HepG2 (cell line): ENCODE measurements at regions not wholly inside any gene's neighbourhood (a gene's known extent, or its start where the extent isn't known, plus 50 kb on each side); places are given as distances from the start of the nearest gene placed in this dataset.

Experiments
- EZH2 ChIP-seq: conservative IDR thresholded peaks from 2 replicates; pipeline ENCODE4 v1.6.1; 2012; ENCODE audit warnings: mild to moderate bottlenecking, low read depth, low read length, moderate library complexity
- NR3C1 ChIP-seq: sonication (generic); formaldehyde crosslinking; IDR thresholded peaks from 2 replicates; pipeline ENCODE4 v1.4.0; 2020; ENCODE audit warnings: missing genetic modification reagents
- SIN3A ChIP-seq: IDR thresholded peaks from 2 replicates; pipeline ENCODE4 v1.6.1; 2011; ENCODE audit warnings: low read depth, mild to moderate bottlenecking, control low read depth, low read length, borderline replicate concordance
- SP1 ChIP-seq, 2 experiments: fragments of 450-650 bp in 1 of 2; sonication (generic) in 1 of 2; formaldehyde crosslinking in 1 of 2; IDR thresholded peaks; 2 replicates each; pipeline versions ENCODE4 v1.4.0 to v1.6.1; 2016 to 2020; ENCODE audit warnings: missing genetic modification reagents in 1 of 2
- ZBTB7A ChIP-seq: sonication (generic); formaldehyde crosslinking; IDR thresholded peaks from 2 replicates; pipeline ENCODE4 v1.8.0; 2022; ENCODE audit warnings: mild to moderate bottlenecking, missing genetic modification reagents
- ZNF839 ChIP-seq: sonication (generic); formaldehyde crosslinking; IDR thresholded peaks from 2 replicates; pipeline ENCODE4 v1.4.0; 2020; ENCODE audit warnings: missing genetic modification reagents, mild to moderate bottlenecking, borderline replicate concordance
- TF ChIP-seq, protein P1 (sequence below): sonication (generic); formaldehyde crosslinking; IDR thresholded peaks from 2 replicates; pipeline ENCODE4 v1.8.1; 2023; ENCODE audit warnings: missing genetic modification reagents, inconsistent platforms, borderline replicate concordance
- TF ChIP-seq, protein P2 (sequence below): sonication (generic); formaldehyde crosslinking; IDR thresholded peaks from 2 replicates; pipeline ENCODE4 v1.5.0; 2020; ENCODE audit warnings: mild to moderate bottlenecking, missing genetic modification reagents, moderate library complexity
- TF ChIP-seq, protein P3 (sequence below): sonication (generic); formaldehyde crosslinking; IDR thresholded peaks from 2 replicates; pipeline ENCODE4 v1.8.1; 2023; ENCODE audit warnings: mild to moderate bottlenecking, missing genetic modification reagents
- TF ChIP-seq, protein P4 (sequence below): sonication (generic); formaldehyde crosslinking; IDR thresholded peaks from 2 replicates; pipeline ENCODE4 v1.4.0; 2020; ENCODE audit warnings: missing genetic modification reagents
- TF ChIP-seq, protein P5 (sequence below): sonication (generic); formaldehyde crosslinking; IDR thresholded peaks from 2 replicates; pipeline ENCODE4 v1.8.1; 2022; ENCODE audit warnings: low read depth, mild to moderate bottlenecking, missing genetic modification reagents

DNA sequence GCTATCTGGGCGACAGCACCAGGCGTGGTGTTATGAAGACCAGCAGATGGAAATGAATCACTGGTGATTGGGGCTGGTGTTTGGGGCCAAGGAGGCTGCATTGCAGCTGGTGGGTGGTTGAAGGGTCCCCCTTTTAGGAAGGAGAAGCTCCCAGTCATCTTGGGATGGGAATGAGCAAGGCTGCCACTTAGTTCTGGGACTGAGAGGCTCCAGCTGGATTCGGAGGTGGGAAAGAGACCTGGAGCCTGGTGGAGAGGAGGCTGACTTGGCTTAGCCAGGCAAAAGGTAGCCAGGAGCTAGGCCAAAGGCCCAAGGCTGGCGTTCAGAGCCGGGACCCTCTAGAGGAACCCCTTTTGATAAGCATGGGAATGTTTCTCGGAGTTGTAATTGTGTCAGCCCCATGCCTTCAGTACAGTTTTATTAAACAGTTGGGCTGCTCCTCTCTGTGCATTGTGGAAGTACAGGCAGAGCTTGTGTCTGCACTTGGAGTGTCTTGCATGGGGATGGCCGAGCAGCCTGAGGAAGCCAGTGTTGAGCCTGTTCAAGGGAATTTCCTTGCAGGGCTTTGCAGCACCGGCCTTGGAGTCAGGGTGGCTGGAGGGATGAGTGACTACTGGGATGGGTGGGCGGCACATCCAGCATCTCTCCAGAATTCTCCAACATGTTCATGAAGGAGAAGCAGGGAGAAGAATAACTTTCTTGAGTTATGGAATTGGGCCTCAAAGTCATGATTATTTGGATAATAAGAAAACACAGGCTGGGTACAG lies 234.9 kb downstream of the BAMBI start:
- TF ChIP-seq ZNF839 (CRISPR knock-in tag) (no peak), ZBTB7A (CRISPR knock-in tag) (no peak), EZH2 (no peak), SIN3A (no peak), NR3C1 (CRISPR knock-in tag) (no peak), SP1 (IDR thresholded peaks at IDR 0.05) (no peak), SP1 (CRISPR knock-in tag; IDR thresholded peaks at IDR 0.05) (no peak)
- TF ChIP-seq, protein P1, sequence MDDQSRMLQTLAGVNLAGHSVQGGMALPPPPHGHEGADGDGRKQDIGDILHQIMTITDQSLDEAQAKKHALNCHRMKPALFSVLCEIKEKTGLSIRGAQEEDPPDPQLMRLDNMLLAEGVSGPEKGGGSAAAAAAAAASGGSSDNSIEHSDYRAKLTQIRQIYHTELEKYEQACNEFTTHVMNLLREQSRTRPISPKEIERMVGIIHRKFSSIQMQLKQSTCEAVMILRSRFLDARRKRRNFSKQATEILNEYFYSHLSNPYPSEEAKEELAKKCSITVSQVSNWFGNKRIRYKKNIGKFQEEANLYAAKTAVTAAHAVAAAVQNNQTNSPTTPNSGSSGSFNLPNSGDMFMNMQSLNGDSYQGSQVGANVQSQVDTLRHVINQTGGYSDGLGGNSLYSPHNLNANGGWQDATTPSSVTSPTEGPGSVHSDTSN (CRISPR knock-in tag) = no peak
- TF ChIP-seq, protein P2, sequence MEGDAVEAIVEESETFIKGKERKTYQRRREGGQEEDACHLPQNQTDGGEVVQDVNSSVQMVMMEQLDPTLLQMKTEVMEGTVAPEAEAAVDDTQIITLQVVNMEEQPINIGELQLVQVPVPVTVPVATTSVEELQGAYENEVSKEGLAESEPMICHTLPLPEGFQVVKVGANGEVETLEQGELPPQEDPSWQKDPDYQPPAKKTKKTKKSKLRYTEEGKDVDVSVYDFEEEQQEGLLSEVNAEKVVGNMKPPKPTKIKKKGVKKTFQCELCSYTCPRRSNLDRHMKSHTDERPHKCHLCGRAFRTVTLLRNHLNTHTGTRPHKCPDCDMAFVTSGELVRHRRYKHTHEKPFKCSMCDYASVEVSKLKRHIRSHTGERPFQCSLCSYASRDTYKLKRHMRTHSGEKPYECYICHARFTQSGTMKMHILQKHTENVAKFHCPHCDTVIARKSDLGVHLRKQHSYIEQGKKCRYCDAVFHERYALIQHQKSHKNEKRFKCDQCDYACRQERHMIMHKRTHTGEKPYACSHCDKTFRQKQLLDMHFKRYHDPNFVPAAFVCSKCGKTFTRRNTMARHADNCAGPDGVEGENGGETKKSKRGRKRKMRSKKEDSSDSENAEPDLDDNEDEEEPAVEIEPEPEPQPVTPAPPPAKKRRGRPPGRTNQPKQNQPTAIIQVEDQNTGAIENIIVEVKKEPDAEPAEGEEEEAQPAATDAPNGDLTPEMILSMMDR (CRISPR knock-in tag) = no peak
- TF ChIP-seq, protein P3, sequence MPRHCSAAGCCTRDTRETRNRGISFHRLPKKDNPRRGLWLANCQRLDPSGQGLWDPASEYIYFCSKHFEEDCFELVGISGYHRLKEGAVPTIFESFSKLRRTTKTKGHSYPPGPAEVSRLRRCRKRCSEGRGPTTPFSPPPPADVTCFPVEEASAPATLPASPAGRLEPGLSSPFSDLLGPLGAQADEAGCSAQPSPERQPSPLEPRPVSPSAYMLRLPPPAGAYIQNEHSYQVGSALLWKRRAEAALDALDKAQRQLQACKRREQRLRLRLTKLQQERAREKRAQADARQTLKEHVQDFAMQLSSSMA = no peak
- TF ChIP-seq, protein P4, sequence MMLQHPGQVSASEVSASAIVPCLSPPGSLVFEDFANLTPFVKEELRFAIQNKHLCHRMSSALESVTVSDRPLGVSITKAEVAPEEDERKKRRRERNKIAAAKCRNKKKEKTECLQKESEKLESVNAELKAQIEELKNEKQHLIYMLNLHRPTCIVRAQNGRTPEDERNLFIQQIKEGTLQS = no peak
- TF ChIP-seq, protein P5, sequence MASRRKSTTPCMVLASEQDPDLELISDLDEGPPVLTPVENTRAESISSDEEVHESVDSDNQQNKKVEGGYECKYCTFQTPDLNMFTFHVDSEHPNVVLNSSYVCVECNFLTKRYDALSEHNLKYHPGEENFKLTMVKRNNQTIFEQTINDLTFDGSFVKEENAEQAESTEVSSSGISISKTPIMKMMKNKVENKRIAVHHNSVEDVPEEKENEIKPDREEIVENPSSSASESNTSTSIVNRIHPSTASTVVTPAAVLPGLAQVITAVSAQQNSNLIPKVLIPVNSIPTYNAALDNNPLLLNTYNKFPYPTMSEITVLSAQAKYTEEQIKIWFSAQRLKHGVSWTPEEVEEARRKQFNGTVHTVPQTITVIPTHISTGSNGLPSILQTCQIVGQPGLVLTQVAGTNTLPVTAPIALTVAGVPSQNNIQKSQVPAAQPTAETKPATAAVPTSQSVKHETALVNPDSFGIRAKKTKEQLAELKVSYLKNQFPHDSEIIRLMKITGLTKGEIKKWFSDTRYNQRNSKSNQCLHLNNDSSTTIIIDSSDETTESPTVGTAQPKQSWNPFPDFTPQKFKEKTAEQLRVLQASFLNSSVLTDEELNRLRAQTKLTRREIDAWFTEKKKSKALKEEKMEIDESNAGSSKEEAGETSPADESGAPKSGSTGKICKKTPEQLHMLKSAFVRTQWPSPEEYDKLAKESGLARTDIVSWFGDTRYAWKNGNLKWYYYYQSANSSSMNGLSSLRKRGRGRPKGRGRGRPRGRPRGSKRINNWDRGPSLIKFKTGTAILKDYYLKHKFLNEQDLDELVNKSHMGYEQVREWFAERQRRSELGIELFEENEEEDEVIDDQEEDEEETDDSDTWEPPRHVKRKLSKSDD (CRISPR knock-in tag) = no peak
